ENCODE measurements at regions not wholly inside any gene's neighbourhood (a gene's known extent, or its start where the extent isn't known, plus 50 kb on each side); places are given as distances from the start of the nearest gene placed in this dataset.

- no peak for DNase-seq (ENCODE audit: extremely low spot score)
- ChIA-PET POLR2A (no interaction called here), CTCF (no interaction called here)
- TF ChIP-seq NFRKB (IDR thresholded peaks at IDR 0.05) (no peak), HDGF (IDR thresholded peaks at IDR 0.05; ENCODE audit: borderline replicate concordance) (no peak), L3MBTL2 (conservative IDR thresholded peaks at IDR 0.05) (no peak)
These were observed 98.0 kb upstream of the NHSL1 start for GRCh38 chr6:138597336-138597735.

GRCh38 chr6:138598562-138599173 lies 99.4 kb upstream of the NHSL1 start:
- no peak for DNase-seq (ENCODE audit: extremely low spot score)
- ChIA-PET CTCF (no interaction called here), POLR2A (no interaction called here)
- TF ChIP-seq PKNOX1 (IDR thresholded peaks at IDR 0.05) (no peak), BHLHE40 (IDR thresholded peaks at IDR 0.05; ENCODE audit: borderline replicate concordance) (no peak), L3MBTL2 (conservative IDR thresholded peaks at IDR 0.05) (no peak), SP1 (IDR thresholded peaks at IDR 0.05) (no peak), SUZ12 (IDR thresholded peaks at IDR 0.05) (no peak), ELF4 (IDR thresholded peaks at IDR 0.05) (no peak), ZNF384 (IDR thresholded peaks at IDR 0.05) (no peak), LEF1 (IDR thresholded peaks at IDR 0.05; ENCODE audit: borderline replicate concordance) (no peak), TARDBP (IDR thresholded peaks at IDR 0.05) (no peak), ARNT (IDR thresholded peaks at IDR 0.05) (no peak), HDGF (IDR thresholded peaks at IDR 0.05; ENCODE audit: borderline replicate concordance) (no peak), FOXK2 (IDR thresholded peaks at IDR 0.05) (no peak), NFRKB (IDR thresholded peaks at IDR 0.05) (no peak), FOXA1 (IDR thresholded peaks at IDR 0.05) (no peak), CTBP1 (IDR thresholded peaks at IDR 0.05; ENCODE audit: borderline replicate concordance) (no peak), FOXM1 (IDR thresholded peaks at IDR 0.05; ENCODE audit: borderline replicate concordance) (no peak)

DNA sequence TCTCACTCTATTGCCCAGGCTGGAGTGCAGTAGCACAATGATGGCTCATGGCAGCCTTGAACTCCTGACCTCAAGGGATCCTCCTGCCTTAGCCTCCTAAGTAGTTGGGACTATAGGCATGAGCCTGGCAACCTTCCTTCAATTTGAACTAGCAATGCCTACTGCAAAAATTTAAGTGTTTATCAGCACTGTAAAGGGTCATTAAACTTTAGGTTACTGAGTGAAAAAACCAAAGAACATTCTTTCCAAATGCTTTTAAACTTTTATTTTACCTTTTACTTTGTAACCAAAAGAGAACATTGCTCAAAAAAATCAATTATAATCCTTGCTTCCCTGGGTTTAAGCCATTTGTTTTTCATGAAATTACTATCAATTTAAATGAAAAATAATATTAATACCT lies 101.0 kb upstream of the NHSL1 start:
- CTCF ChIA-PET = interaction anchor here (0.5 kb wide), 1 partner anchor 371 kb away, joined by 3 read pairs; no protein-coding TSS in a partner anchor
- TF ChIP-seq ARNT (IDR thresholded peaks at IDR 0.05) (no peak), SP1 (IDR thresholded peaks at IDR 0.05) (no peak), PKNOX1 (IDR thresholded peaks at IDR 0.05) (no peak), L3MBTL2 (conservative IDR thresholded peaks at IDR 0.05) (no peak), BHLHE40 (IDR thresholded peaks at IDR 0.05; ENCODE audit: borderline replicate concordance) (no peak), CTBP1 (IDR thresholded peaks at IDR 0.05; ENCODE audit: borderline replicate concordance) (no peak), ELF4 (IDR thresholded peaks at IDR 0.05) (no peak), FOXA1 (IDR thresholded peaks at IDR 0.05) (no peak), NFRKB (IDR thresholded peaks at IDR 0.05) (no peak), SUZ12 (IDR thresholded peaks at IDR 0.05) (no peak), TARDBP (IDR thresholded peaks at IDR 0.05) (no peak)
- POLR2A ChIA-PET = no interaction called here
- DNase-seq (ENCODE audit: extremely low spot score) = no peak

DNA sequence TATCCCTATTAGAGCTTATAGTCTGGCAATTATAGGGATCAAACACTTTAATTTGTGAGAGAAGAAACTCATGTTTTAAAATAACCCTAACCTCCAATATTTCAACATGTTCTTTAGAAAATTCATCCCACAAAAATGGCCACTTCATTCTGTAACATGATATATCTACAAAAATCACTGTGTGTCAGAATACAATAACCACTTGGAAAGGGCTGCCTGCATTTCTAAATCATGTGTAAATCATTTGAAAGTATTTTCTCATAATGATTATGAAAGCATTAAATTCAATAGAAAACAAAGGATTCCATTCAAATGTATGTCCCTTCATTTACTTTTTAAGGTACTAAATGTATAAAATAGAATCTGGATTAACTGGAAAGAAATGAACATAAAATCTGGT lies 101.4 kb upstream of the NHSL1 start:
- DNase-seq (ENCODE audit: extremely low spot score) = no peak
- CTCF ChIA-PET = interaction anchor here (0.5 kb wide), 1 partner anchor 371 kb away, joined by 3 read pairs; no protein-coding TSS in a partner anchor
- POLR2A ChIA-PET = no interaction called here
- TF ChIP-seq PKNOX1 (IDR thresholded peaks at IDR 0.05) = no peak
- TF ChIP-seq ELF4 (IDR thresholded peaks at IDR 0.05) = no peak
- TF ChIP-seq FOXA1 (IDR thresholded peaks at IDR 0.05) = no peak
- no peak for TF ChIP-seq SUZ12 (IDR thresholded peaks at IDR 0.05)
- TF ChIP-seq FOXK2 (IDR thresholded peaks at IDR 0.05) = no peak
- TF ChIP-seq TARDBP (IDR thresholded peaks at IDR 0.05) = no peak
- TF ChIP-seq ARNT (IDR thresholded peaks at IDR 0.05) = no peak
- TF ChIP-seq NFRKB (IDR thresholded peaks at IDR 0.05) = no peak
- no peak for TF ChIP-seq CTBP1 (IDR thresholded peaks at IDR 0.05; ENCODE audit: borderline replicate concordance)

DNA sequence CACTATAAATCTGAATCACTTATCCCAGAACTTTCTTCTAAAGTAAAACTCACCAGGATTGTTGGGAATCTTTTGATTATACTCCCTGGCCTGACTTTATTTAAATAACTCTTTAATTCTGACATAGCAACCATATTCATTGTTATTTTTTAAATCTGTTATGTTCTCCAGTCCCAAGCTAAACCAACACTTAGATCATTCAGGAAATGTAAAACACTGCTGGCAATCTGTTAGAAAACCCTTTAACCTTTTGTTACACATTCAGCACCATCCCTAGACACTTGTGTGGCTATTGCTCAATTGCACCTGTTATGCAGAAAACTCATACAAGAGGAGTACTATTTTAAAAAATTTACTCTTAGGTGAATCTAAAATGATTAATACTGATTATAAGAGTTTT lies 101.8 kb upstream of the NHSL1 start:
- no peak for DNase-seq (ENCODE audit: extremely low spot score)
- POLR2A ChIA-PET = no interaction called here
- CTCF ChIA-PET = interaction anchor here (0.5 kb wide), 1 partner anchor 370 kb away, joined by 3 read pairs; no protein-coding TSS in a partner anchor
- TF ChIP-seq ARNT (IDR thresholded peaks at IDR 0.05) = no peak
- no peak for TF ChIP-seq SP1 (IDR thresholded peaks at IDR 0.05)
- no peak for TF ChIP-seq CTBP1 (IDR thresholded peaks at IDR 0.05; ENCODE audit: borderline replicate concordance)
- no peak for TF ChIP-seq ELF4 (IDR thresholded peaks at IDR 0.05)
- no peak for TF ChIP-seq SUZ12 (IDR thresholded peaks at IDR 0.05)
- TF ChIP-seq FOXK2 (IDR thresholded peaks at IDR 0.05) = no peak
- no peak for TF ChIP-seq FOXM1 (IDR thresholded peaks at IDR 0.05; ENCODE audit: borderline replicate concordance)
- TF ChIP-seq TARDBP (IDR thresholded peaks at IDR 0.05) = no peak
- TF ChIP-seq PKNOX1 (IDR thresholded peaks at IDR 0.05) = no peak
- no peak for TF ChIP-seq L3MBTL2 (conservative IDR thresholded peaks at IDR 0.05)
- TF ChIP-seq HDGF (IDR thresholded peaks at IDR 0.05; ENCODE audit: borderline replicate concordance) = no peak
- TF ChIP-seq ZNF384 (IDR thresholded peaks at IDR 0.05) = no peak

- ChIA-PET POLR2A (no interaction called here), CTCF (no interaction called here)
These were observed 106.7 kb upstream of the NHSL1 start for GRCh38 chr6:138605958-138606357.

More at GRCh38 chr6:138605958-138606357, 106.7 kb upstream of the NHSL1 start:
- TF ChIP-seq PKNOX1 (IDR thresholded peaks at IDR 0.05) = no peak
- TF ChIP-seq SUZ12 (IDR thresholded peaks at IDR 0.05) = no peak
- no peak for TF ChIP-seq CTBP1 (IDR thresholded peaks at IDR 0.05; ENCODE audit: borderline replicate concordance)
- no peak for TF ChIP-seq LEF1 (IDR thresholded peaks at IDR 0.05; ENCODE audit: borderline replicate concordance)
- TF ChIP-seq FOXM1 (IDR thresholded peaks at IDR 0.05; ENCODE audit: borderline replicate concordance) = no peak
- no peak for TF ChIP-seq NFRKB (IDR thresholded peaks at IDR 0.05)
- no peak for DNase-seq (ENCODE audit: extremely low spot score)
